ENCODE measurements at regions not wholly inside any gene's neighbourhood (a gene's known extent, or its start where the extent isn't known, plus 50 kb on each side); places are given as distances from the start of the nearest gene placed in this dataset.

GRCh38 chr10:108789919-108790318 is 1133.4 kb downstream of the XPNPEP1 start:
- DNase-seq (ENCODE audit: low read depth), result no peak

GRCh38 chr10:108789336-108789735 is 1134.0 kb downstream of the XPNPEP1 start:
- no peak for DNase-seq (ENCODE audit: low read depth)

- DNase-seq (ENCODE audit: low read depth), result no peak
Observed at GRCh38 chr10:108788891-108789290, 1134.4 kb downstream of the XPNPEP1 start.

- DNase-seq (ENCODE audit: low read depth), result no peak
Observed at GRCh38 chr10:108787932-108788331, 1135.4 kb downstream of the XPNPEP1 start.

- no peak for DNase-seq (ENCODE audit: low read depth)
Observed at GRCh38 chr10:108785011-108785410, 1138.3 kb downstream of the XPNPEP1 start.

GRCh38 chr10:108784534-108784933 is 1138.8 kb downstream of the XPNPEP1 start:
- no peak for DNase-seq (ENCODE audit: low read depth)

GRCh38 chr10:108783897-108784296 is 1139.4 kb downstream of the XPNPEP1 start:
- DNase-seq (ENCODE audit: low read depth), result no peak

GRCh38 chr10:108782411-108782810 is 1140.9 kb downstream of the XPNPEP1 start:
- DNase-seq (ENCODE audit: low read depth), result no peak

- DNase-seq (ENCODE audit: low read depth), result no peak
Observed at GRCh38 chr10:108779501-108779900, 1143.8 kb downstream of the XPNPEP1 start.

- DNase-seq (ENCODE audit: low read depth), result no peak
Observed at GRCh38 chr10:108775911-108776475, 1147.3 kb downstream of the XPNPEP1 start.

GRCh38 chr10:108771106-108771505 is 1152.2 kb downstream of the XPNPEP1 start:
- DNase-seq (ENCODE audit: low read depth), result no peak

GRCh38 chr10:108765794-108766193 is 1157.5 kb downstream of the XPNPEP1 start:
- DNase-seq (ENCODE audit: low read depth), result no peak

GRCh38 chr10:108757946-108758345 is 1165.4 kb downstream of the XPNPEP1 start:
- no peak for DNase-seq (ENCODE audit: low read depth)

- DNase-seq (ENCODE audit: low read depth), result no peak
Observed at GRCh38 chr10:108755646-108756045, 1167.7 kb downstream of the XPNPEP1 start.

GRCh38 chr10:108753326-108753725 is 1170.0 kb downstream of the XPNPEP1 start:
- DNase-seq (ENCODE audit: low read depth), result no peak

GRCh38 chr10:108749042-108749441 is 1174.3 kb downstream of the XPNPEP1 start:
- DNase-seq (ENCODE audit: low read depth), result no peak

- DNase-seq (ENCODE audit: low read depth), result no peak
Observed at GRCh38 chr10:108736111-108736510, 1187.2 kb downstream of the XPNPEP1 start.

- DNase-seq (ENCODE audit: low read depth), result no peak
Observed at GRCh38 chr10:108735380-108735779, 1187.9 kb downstream of the XPNPEP1 start.

GRCh38 chr10:108721874-108722273 is 1201.4 kb downstream of the XPNPEP1 start:
- no peak for DNase-seq (ENCODE audit: low read depth)

- DNase-seq (ENCODE audit: low read depth), result no peak
Observed at GRCh38 chr10:108716352-108716751, 1207.0 kb downstream of the XPNPEP1 start.

- no peak for DNase-seq (ENCODE audit: low read depth)
Observed at GRCh38 chr10:108709927-108710722, 1213.2 kb downstream of the XPNPEP1 start.

- DNase-seq (ENCODE audit: low read depth), result no peak
Observed at GRCh38 chr10:108708363-108708762, 1214.9 kb downstream of the XPNPEP1 start.

GRCh38 chr10:108696792-108697477 is 1226.4 kb downstream of the XPNPEP1 start:
- no peak for DNase-seq (ENCODE audit: low read depth)
